Fibroblast of peridontal ligament (primary cell): ENCODE measurements at regions not wholly inside any gene's neighbourhood (a gene's known extent, or its start where the extent isn't known, plus 50 kb on each side); places are given as distances from the start of the nearest gene placed in this dataset.
"Not testable (repeated sequence)": the region's sequence is repeated elsewhere in the genome, so short reads cannot be mapped to it uniquely, and the experiment has no call there.

ENCODE experiments used
- DNase-seq: peaks from one replicate; pipeline ENCODE4 v3.0.0-alpha.2; 2010; ENCODE audit errors: extremely low read depth

DNA sequence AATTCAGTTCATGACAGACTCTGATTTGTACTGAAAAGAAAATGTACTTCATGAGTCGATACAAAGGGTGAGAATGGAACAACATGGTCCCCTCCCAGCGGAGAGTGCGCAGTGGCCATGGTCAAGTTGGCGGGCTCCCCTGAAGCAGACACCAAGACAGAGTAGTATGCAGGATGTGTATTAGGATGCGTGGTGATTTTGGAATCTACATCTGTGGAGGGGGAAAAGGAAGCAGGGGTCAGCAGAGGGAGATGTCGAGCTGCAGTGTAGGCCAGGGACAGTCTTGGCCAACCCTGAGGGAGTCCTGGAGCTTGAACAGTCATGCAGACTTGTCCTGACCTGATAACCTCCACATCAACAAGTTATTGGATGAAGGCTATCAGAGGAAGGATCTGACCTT, 481.0 kb downstream of the OMA1 start:
- DNase-seq = no peak

DNA sequence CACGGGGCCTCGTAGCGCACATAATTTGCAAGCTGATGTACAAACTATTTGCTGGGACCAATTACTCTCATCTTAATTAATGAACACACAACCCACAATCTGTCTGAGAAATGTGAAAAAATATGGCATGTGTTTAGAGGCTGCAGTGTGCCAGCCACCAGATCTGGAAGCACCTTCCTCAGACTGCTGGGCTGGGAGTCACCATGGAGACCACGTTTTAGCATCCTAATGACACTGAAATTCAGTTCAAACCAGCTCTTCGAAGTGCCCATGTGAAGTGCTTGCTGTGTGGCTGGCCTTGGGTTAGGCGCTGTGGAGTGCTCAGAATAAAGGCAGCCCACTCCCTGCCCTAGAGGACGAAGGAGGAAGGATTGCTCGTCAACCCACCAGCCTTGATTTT, 482.4 kb downstream of the OMA1 start:
- DNase-seq = no peak

DNA sequence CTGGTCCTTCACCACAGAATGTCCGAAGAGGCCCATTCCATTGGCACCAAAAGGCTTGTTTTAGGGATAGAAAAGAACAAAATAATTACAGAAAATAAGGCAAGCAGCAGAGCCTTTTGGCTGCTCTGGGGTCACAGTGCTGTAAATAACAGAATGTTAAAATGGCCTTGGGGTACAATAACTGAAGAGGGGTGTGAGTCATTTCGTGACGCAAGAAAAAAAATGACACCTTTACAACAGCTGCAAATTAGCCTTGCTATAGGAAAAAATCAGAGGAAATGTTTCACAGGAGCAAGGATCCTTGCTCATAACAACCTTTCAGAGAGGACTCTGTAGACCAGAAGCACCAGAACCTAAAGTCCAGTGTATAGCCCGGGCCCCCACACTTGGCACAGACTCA, 483.4 kb downstream of the OMA1 start:
- no peak for DNase-seq

DNA sequence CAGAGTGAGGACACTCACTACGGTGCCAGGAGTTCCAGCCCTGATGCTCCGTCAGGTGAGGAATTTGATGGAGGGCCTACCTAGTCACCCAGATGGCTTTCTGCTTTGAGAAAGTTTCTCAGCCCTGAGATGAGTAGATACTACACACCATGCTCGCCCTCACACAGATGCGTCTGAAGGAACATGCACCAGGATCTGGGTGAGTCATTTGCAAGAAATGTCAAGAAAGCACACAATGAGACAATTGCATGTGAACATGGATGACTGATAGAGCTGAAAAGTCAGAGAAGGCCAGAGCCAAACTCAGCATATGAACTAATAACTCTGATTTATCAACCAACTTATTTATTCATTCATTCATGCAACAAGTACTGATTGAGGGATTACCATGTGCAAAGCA, 483.9 kb downstream of the OMA1 start:
- no peak for DNase-seq

DNA sequence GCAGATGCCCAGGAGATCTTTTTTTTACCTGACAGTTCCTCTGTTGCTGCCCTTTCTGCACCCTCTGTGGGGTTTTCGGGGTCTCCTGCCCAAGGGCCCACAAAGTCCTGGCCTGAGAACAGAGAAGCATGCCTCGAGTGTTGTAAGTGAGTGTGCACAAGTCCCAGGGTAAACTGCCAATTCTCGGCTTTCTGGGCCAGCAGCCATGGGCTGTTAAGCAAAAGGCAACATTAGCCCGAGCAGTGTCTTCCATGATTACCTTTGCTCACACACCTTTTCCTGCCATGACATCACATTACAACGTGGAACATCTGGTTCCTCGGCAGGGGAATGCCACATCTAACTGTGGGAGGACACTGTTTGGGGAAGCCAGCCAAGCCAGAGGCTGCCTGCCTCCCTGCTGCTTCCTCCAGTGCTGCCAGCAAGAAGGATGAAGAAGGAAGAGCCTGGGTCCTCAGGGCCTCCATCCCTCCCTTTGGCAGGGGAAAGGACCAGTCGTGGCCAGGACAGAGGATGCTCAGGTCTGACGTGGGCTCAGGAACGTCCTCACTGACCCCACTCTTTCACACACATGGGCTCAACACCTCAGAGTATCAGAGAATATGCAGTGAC, 485.9 kb downstream of the OMA1 start:
- no peak for DNase-seq

DNA sequence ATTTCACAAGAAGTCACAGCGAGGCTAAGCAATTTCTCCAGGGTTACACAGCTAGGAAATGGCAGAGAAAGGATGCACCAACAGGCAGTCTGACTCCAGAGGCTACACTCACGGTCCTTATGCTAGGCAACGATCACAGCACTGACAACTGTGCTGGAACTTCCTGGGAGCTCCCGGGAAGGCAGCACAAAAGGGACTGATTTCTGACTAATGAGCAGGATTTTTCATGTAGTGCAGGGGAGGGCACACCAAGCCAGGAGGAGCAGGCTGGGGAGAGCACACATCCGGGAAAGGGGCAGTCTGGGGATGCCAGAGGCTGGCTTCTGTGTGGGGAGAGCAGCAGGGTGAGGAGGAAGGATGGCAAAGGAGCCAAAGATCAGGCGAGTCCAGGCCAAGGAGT, 486.7 kb downstream of the OMA1 start:
- no peak for DNase-seq

DNA sequence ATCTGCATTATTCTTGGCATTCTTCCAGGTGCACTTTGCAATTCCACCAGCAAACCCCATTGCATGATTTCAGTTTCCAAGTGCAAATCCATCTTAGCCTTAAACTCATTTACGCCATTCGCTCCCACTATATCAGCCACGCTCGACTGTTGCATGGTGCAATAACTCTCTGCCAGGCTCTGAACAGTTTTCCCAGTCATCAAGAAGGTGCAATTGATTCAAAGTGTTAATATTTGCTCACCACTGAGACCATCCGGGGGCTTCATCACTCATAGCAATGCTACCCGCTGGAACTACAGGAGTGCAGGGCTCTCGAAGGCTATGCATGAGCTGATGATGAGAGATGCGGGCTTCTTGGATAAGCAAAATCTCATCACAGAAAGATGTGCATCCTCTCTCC, 488.2 kb downstream of the OMA1 start:
- no peak for DNase-seq

DNA sequence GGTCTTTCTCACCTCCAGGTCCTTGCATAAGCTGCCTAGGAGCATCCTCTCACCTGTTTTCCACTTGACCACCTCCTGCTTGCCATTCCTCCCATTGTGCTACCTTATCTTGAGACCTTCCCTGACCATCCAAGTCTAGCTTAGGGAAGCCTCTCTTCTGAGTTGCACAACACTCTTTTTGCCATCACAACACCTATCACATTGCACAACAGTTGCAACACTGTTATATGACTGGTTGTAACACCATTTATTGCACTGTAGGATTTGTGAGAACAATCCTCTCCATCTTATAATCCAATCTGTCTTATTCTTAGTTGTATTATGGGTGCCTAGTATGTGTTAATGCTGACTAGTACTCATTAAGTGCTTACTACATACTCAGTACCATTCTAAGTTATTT, 488.7 kb downstream of the OMA1 start:
- DNase-seq = no peak

DNA sequence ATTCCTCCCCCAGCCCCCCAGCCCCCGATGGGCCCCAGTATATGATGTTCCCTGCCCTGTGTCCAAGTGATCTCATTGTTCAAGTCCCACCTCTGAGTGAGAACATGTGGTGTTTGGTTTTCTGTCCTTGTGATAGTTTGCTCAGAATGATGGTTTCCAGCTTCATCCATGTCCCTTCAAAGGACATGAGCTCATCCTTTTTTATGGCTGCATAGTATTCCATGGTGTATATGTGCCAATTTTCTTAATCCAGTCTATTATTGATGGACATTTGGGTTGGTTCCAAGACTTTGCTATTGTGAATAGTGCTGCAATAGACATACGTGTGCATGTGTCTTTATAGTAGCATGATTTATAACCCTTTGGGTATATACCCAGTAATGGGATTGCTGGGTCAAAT, 495.3 kb downstream of the OMA1 start:
- DNase-seq = not testable (repeated sequence)

DNA sequence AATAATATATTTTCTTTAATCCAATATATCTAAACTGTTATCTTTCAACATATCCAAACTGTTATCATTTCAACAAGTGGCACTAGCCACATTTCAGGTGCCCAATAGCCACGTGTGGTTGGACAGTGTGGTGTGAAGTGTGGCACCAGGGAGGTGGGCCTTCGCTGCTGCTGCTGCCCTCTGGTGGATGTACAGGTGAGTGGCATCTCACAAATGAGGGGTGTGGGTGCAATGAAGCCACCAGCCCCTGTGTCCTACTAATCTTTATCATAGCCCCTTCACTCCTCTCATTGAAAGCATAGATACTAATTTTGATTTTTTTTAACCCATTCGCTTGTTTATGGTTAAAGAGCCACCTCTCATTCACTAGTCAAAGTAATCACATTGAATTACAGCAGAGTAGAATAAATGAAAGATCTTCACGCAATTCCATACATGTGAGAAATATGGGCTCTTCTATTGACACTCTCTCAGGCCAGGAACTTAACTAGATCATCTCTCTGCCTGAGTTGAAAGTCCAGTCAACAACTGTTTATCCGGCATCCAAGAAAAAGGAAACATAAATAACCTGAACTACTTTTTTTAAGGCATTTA, 499.2 kb downstream of the OMA1 start:
- no peak for DNase-seq

DNA sequence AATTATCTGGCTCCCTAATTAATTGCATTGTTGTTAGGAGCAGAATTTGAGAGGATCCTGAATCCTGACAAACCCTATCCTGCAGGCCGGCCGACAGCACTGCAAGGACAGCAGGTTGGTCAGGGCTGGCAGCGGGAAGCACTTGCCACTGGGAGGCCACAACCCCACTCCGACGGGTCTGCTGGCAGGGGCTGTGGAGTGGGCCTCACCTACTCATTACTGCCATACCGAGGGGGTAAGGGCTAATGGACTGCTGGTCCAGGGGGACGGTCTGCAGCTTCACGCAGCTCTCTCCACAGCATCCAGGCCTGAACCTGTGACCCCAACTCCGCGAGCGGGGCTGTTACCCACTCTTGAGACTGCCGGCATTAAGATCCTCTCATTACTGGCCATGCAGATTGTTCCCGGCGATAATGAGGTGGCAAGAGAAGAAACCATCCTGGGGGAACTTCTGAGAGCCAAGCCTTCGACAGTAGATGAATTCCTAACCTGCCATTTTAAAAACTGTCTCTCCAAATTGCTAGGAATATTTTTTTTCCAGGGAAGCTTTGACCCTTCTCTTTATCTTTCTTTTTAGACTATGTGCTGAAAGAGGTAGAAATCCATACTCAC, 501.3 kb downstream of the OMA1 start:
- no peak for DNase-seq

DNA sequence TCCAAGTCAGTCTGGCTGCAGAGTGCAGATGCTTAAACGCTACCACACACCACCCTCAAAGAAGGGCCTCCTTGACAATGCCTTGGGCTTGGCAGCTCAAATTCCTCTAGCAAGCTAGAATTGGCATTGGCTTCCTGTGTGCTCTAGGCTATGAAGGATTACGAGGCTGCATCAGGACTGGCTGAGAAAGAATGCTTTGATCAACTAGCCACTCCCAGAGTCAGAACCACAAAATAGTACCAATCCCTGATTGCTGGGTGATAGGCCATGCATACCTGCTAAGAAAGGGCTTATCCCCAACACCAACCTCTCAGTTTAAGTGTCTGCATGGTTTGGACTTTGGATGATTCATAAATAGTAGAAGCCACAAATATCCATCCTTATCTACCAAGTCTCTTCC, 504.9 kb downstream of the OMA1 start:
- no peak for DNase-seq

DNA sequence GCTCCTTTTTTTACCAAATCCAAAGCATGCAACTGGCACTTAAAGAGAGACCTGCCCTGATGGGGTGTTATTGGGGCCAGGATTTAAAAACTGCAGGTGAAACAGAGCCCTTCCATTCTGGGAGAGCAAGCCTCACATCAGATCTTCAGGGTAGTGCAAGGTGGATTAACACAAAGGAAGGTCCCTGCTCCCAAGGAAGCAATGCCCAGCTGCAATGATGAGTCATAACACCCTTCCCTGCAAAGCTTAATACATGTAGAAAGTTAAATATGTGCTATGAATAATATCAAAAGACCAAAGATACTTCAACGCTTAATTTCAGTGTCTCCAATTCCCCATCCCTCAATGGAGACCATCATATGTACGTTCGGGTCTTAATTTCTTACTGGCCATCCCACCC, 508.0 kb downstream of the OMA1 start:
- DNase-seq = no peak

DNA sequence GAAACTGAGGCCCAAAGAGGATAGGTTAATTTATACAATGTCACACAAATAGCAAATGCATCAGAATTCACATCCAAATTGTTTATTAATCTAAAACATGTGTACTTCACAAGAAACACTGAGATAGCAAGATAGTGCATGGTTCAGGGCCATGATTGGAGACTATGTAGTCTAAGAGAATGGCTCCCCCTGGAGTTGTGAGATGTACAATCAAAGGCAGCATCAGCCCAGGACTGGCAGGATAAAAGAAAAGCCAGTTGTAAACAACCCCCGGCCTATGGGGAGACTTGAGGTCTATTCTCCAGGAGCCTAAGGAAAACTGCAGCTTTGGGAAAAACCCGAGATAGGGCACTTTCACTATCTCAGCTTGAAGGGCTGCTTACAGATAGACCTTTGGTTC, 511.0 kb downstream of the OMA1 start:
- DNase-seq = no peak

DNA sequence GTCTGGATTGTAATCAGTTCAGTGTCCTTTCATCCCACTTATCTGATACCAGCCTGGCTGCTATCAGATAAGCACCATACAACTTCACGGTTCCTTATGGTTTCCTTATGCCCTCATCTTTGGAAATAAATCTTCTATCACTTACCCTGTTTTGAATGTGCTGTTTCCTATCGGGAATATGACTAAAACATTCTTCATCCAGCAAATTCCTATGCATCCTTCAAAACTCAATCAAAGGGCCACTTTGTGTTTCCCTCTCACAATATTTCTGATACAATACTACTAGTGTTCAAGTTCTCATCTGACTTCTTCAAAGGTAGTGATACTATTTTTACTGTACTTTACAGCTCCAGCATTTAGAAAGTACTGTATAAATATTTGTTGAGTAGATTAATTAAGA, 513.2 kb downstream of the OMA1 start:
- DNase-seq = no peak

DNA sequence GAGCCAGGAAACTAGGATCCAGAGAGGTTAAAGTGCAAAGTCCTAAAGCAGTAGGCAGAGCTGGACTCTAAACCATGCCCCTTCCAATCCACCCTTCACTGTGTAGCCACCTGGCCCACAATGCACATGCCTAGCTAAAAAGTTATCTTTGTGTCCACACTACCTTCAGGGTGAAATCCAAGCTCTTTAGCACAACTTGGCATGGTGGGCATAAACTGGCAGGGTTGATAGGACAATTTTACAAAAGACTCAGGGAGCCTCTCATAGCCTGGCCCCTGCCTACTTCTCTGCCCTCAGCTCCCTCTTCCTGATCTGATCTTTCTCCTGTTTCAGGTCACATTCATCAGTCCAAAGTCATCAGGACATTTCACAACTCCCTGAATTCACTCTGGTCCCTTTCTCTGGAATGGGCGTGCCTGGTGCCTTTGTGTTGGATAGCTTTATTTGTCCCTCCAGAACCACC, 513.9 kb downstream of the OMA1 start:
- no peak for DNase-seq

DNA sequence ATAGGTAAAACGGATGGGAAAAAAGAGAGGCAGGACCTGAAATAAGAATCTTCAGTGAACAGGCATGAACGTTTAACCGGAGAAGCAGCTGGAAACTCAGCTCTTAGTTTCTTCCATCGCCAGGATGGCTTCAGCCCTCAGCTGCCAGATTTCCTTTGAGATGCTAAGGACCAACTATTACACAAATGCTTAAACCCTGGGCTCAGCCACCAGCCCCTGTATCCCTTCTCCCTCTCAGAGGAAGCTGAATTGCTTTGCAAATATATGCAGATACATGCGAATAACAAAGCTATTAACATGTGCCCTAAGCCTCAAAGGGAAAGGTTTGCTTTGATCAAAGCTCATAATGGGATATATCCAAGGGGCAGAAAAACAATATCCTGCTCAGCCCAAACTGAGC, 515.1 kb downstream of the OMA1 start:
- DNase-seq = no peak

DNA sequence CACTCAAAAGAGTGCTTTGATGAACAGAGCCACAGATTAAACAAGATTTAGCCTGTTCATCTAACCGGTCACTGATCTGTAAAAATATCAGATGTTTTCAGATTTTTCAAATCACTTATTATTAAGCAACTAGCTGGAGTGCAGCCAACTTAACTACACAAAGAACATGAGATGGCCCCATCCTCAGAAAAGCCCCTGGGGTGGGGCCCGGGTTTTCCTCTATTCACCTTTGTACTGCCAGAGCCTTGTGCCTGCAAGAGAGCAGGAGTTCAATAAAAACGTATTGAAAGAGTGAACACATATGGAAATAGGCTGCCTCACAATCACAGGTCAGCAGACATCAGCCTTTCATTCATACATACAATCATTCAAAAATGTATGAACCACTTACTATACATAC, 516.1 kb downstream of the OMA1 start:
- no peak for DNase-seq

DNA sequence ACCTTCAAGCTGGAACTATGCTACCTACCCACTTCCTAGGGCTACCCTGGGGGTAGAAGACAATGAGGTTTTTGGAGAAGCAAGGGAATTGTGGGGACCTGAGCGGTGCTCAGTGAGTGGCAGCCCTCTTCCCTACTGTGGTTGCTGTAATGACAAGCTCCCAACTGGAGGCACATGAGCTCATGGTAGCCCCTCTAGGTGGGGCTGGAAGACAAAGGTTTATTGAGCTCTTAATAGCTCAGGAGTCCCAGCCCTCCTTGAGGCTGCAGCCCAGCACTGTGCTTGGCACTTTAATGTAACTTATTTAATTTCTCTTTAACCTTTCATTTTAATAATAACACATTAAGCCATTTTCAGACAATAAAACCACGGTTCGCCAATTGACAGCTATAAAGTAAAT, 528.9 kb downstream of the OMA1 start:
- no peak for DNase-seq

DNA sequence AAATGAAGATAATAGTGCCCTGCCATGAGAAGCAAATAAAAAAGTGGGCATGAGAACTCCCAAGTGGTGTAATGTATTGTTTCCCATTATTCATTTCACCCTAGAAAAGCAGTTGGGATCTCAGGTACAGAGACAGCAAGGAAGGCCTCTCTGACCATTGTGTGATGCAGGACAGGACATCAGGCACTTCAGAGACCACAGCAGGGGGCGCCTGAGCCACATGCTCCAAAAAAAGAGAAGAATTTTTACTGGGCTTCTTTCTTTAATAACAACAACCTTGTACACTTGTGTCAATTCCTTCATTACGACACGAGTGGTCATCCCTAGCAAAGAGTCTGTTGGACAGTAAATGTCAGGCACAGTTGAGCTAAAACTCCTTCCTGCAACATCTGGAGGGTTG, 533.3 kb downstream of the OMA1 start:
- DNase-seq = no peak

DNA sequence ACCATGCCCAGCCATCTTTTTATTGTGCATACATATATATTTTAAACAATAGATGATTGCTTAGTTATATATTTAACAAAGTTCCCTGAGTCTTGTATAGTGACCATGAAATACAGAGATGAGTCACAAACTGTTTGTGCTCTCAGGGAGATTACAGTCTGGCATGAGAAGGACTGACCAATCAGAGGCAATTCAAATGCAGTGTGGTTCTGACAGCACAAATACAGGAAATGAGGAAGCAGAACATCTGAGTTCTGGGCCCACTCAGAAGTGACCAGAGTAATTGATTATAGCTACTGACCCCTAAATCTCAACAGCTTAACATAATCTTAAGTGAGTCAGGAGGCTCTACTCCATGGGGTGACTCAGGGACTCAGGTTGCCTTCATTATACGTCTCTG, 534.5 kb downstream of the OMA1 start:
- no peak for DNase-seq

DNA sequence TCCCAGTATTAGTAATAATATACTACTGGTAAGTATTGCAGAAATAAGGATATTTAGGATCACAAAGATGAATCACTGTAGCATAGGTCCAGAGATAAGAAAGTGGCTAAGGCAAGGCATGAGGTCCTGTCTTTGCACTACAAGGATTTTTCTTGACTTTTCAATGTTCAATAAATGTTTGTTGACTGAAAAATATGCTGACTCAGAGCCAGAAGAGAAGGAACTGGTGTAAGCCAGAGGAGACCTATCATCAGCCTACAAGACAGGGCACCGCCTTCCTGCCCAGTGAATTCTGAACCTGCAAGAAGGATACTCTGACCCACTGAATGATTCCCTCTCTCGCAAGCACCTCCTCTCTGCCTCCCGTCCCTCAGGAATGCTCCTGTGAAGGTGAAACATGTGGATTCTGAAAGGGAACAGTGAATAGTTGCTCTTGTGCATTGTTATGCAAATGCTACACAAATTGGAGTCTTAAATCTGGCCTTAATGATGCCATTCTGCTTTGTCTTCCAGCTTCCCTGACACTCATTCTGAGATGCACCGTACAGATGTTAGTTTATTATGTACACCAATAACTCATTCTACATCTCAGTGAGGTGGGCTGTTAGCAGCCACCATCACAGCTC, 540.0 kb downstream of the OMA1 start:
- DNase-seq = no peak

DNA sequence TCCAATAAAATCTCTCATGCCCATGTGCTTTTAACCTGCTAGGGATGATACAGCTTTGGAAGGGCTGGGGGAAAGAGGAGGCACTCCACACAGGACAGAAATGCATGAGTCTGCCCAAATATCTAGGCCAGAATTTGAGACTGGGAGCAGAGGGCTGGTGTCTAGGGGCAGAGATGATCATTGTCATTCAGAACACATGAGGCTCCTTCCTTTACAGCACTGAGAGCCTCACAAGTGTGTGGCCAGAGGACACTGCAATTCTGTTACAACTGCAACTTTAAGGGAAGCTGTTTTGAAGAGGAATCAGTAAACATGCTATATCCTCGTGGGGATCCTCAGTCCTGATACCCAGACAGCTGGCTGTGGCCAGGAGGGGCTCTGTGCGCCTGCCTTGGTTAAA, 541.3 kb downstream of the OMA1 start:
- no peak for DNase-seq
